NCI-H1436 (cell line): ENCODE measurements at regions not wholly inside any gene's neighbourhood (a gene's known extent, or its start where the extent isn't known, plus 50 kb on each side); places are given as distances from the start of the nearest gene placed in this dataset.

Experiments
- DNase-seq: peaks from one replicate; lab custom pipeline; 2025; lab: John Stamatoyannopoulos, UW

GRCh38 chr11:95483339-95483738, 252.3 kb upstream of the SESN3 start:
- DNase-seq, result no peak

GRCh38 chr11:95478003-95478402, 247.0 kb upstream of the SESN3 start:
- no peak for DNase-seq

DNA sequence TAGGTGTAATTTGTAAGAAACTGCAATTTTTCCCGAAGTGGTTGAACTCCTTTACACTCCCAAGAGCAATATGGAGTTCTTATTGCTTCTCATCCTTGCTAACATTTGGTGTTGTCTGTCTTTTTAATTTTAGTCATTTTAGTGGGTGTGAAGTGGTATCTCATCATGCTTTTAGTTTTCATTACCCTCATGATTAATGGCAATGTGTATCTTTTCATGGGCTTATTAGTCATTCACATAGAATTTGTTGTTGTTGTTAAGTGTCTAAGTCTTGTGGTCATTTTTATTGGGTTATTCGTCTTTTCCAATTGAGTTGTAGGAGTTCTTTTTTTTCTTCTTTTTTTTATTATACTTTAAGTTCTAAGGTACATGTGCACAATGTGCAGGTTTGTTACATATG, 238.3 kb upstream of the SESN3 start:
- no peak for DNase-seq

DNA sequence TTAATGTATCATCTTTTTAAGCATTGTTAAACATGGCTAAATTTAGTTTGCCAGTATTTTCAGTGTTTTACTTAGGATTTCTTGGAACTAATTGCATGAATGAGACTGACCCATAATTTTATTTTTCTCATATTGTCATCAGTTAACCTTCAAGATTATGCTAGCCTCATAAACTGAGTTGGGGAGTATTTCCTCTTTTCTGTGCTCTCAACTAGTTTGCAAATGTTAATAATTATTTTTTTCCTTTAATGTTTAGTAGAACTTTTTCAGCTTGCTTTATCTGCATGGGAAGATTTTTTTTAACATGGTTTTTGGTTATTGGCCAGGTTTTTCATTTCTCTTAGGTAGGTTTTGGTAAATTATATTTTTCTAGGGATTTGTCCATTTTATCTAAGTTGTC, 235.4 kb upstream of the SESN3 start:
- no peak for DNase-seq

GRCh38 chr11:95465887-95466286, 234.9 kb upstream of the SESN3 start:
- DNase-seq, result no peak

DNA sequence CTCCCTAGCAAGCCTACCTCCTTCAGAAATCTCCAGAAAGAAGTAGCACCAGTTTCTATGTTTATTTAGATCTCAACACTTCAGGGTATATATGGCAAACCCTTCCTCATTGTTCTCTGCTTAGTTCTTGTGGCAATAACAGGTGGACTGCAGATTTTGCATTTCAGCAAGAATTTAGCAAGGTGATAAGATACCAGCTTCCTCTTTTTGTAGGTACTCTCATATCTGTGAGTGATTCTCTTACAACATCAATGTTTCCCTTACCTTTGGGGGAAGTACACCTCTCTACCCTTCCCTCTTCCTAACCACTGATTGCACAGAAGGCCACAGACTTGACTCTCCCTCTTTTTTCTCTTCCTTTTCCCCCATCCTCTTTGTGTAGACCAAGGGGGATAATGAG, 230.9 kb upstream of the SESN3 start:
- DNase-seq, result no peak

DNA sequence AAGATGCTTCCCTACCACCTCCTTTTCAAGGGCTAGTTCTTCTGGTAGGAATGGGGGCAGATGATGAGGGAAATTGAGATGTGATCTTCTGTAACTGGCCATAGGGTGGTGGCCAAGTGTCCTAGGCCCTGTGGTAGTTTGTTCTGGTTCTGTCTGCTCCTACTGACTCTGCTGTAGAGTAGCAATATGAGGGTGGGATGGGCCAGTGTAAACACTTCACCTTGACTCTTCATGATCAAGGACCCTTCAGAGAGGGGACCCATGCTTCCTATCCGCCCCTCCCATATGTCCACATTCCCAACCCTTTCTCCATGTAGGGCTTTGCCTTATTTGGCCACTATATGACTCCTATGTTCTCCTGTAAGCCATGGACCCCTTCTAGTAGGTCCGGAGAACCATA, 230.3 kb upstream of the SESN3 start:
- DNase-seq, result no peak

GRCh38 chr11:95459291-95460042, 228.5 kb upstream of the SESN3 start:
- no peak for DNase-seq

- DNase-seq, result no peak
These were observed 225.9 kb upstream of the SESN3 start for GRCh38 chr11:95456714-95457491.

DNA sequence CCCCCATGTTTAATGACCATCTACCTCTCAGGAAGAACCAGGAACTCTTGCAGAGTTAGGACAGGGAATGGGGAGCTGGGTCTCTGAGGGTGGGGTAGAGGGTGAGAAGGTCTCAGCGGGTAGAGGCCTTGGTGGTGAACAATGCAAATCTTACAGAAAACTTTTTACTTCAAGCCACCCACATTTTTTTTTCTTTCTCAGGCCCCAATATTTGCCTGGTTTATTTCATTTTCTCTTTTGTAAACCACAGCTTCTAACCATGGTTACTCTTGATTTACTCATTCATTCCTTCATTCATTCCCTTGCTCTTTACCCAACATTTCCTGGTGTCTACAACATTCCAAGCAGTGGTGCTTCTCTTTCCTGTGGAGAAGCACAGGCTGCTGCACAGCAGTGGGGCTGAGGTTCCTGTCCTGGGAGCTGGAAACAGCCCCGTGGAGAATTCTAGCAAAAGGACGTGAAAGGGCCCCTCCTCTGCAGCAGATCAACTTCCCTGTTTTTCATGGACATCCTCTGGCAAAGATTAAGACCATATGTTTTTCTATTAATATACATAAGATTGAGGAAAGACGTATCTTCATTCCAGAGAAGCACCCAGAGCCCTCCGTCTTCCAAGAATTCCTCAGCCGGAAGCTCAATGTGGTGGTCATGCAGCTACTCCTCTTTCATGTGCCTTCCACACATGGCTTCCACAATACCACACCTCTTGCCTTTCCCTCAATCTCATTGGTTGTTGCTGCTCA, 224.4 kb upstream of the SESN3 start:
- DNase-seq, result no peak

DNA sequence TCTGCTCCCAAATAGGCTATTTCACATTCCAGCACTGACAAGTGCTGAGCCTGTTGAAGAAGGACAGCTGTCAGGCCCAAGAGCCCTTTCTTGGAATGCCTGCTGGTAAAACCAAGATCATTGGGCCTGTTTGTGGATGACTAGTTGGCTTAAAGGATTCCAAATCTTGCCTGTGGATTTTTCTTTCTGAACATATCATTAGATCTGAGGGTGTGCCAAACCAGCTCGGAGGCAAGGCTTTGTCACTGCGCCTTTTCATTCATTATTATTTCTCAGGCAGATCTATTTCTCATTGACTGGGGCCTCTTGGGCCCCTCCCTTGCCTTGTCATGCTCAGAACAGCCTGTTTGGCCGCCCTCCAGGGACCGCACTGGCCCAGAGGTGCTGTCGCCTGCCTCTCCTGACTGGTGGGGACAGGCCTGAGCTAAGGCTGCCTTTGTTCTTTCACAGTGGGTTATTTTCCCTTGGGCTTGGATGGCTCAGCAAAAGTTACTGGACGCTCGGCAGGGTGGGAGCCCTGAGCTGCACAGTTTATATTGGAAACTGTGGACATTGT, 222.7 kb upstream of the SESN3 start:
- no peak for DNase-seq

DNA sequence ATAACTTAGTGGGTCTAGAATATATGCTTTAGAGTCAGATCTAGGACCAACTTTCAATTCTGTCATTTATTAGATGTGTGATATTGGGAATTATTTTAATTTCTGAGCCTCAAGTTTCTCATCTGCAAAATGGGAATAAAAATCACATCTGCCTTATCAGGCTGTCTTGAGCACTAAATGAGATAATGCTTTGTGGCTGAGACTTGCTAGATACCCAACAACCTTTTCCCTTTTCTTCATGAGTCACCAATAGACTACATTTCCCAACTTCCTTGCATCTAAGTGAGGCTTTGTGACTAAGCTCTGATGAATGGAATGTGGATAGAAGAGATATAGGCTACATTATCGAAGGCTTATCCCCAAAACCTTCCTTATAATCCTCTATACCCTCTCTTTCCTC, 220.7 kb upstream of the SESN3 start:
- DNase-seq, result no peak

GRCh38 chr11:95451261-95451660, 220.3 kb upstream of the SESN3 start:
- no peak for DNase-seq

GRCh38 chr11:95450547-95451123, 219.6 kb upstream of the SESN3 start:
- no peak for DNase-seq

DNA sequence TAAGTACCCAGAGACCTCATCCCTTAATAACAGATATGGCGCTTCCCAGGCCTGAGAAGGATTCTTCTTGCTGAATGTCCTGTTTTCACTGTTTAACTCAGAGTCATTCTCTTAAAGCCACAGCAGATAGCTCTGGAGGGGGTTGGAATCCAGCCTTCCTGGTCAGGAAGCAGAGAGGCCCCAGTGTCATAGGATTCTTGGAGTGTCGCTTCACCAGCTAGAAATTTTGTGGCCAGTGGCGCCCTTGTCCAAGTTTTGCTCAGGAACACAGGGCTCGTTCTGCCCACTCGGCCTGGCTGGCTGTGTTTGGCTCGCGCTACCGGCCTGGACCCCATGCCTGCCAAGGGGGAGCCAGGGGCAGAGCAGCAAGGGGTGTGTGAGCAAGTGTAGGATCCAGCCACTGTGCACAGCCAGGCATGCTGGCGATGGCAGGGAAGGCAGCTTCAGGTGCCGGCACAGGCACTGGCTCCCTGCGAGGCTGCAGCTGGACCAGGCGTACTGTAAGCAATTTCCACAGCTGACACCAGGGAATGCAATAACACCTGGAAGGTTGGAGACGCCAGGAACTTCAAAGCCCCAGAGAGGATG, 214.8 kb upstream of the SESN3 start:
- DNase-seq, result no peak

DNA sequence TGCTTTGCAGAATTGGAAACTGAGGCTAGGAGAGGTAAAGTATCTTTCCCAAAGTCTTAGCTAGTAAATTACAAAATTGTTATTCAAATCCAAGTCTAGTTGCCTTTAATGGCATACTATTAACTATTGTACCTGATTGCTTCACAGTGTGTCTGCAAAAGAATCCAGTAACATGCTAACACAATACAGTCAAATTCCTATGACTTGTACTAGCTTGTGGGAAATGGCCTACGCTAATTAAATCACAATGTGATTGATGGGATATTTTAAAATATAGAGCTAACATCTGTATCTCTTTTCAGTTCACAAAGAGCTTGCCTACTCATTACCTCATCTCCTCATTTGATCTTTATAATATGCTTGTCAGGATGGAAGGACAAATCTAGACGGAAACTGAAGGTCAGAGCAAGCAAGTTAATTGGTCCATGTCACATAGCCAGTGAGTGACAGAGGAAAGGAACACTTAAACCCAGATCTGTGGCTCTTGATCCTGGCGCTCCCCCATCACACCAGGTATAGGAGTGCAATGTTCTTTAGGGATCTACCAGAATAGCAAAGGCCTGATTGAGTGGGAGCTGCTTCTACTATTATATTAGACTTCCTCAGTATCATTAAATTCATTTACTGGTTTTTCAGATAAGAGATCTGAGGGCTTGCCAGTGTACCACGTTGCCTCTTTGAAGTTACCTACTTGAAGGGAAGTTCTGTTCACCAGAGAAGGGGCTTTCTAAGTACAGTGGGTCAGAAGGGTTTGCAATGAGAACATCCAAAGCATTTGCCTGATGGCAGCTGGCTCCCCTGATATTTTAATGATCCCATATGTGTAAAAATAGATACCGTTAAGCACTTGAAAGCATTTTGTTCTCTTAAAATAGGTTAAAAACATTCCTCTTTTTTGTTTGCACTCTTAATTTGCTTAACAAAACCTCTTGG, 213.6 kb upstream of the SESN3 start:
- no peak for DNase-seq

- DNase-seq, result no peak
These were observed 212.4 kb upstream of the SESN3 start for GRCh38 chr11:95443386-95443785.

DNA sequence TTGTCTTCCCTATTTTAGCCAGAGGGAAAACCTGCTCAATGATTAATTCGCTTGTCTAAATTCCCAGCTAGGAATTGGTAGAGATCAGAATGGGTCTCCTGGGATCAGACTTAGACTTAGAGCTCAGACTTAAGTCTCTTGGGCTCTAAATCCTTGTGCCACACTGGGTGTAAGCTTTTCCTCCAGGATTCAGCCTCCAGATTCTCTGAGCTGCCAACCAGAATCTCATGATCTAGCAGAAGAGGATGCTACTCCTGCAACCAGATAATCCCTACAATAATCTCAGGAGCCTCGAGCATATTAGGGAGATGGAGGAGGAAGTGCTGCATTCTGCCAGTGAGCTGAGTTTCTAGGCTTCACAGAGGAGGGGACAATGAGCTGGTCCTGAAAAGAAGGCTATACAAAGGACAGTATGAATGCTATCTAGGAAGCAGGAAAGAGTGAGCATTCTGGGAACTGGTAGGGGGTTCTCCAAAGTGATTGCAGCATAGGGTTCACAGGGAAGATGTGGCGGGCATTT, 211.6 kb upstream of the SESN3 start:
- DNase-seq, result no peak

- no peak for DNase-seq
These were observed 204.8 kb upstream of the SESN3 start for GRCh38 chr11:95435628-95436353.

- no peak for DNase-seq
These were observed 204.2 kb upstream of the SESN3 start for GRCh38 chr11:95435192-95435591.
